ENCODE measurements at regions not wholly inside any gene's neighbourhood (a gene's known extent, or its start where the extent isn't known, plus 50 kb on each side); places are given as distances from the start of the nearest gene placed in this dataset.

- no peak for TF ChIP-seq POLR2A (IDR thresholded peaks at IDR 0.05)
- TF ChIP-seq POLR2AphosphoS5 (IDR thresholded peaks at IDR 0.05) = no peak
- TF ChIP-seq, protein P1, sequence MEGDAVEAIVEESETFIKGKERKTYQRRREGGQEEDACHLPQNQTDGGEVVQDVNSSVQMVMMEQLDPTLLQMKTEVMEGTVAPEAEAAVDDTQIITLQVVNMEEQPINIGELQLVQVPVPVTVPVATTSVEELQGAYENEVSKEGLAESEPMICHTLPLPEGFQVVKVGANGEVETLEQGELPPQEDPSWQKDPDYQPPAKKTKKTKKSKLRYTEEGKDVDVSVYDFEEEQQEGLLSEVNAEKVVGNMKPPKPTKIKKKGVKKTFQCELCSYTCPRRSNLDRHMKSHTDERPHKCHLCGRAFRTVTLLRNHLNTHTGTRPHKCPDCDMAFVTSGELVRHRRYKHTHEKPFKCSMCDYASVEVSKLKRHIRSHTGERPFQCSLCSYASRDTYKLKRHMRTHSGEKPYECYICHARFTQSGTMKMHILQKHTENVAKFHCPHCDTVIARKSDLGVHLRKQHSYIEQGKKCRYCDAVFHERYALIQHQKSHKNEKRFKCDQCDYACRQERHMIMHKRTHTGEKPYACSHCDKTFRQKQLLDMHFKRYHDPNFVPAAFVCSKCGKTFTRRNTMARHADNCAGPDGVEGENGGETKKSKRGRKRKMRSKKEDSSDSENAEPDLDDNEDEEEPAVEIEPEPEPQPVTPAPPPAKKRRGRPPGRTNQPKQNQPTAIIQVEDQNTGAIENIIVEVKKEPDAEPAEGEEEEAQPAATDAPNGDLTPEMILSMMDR (IDR thresholded peaks at IDR 0.05) = no peak
- TF ChIP-seq EP300 (IDR thresholded peaks at IDR 0.05) = no peak
Observed at GRCh38 chr11:116576526-116576925, 196.3 kb downstream of the BUD13 start.
